ENCODE measurements at regions not wholly inside any gene's neighbourhood (a gene's known extent, or its start where the extent isn't known, plus 50 kb on each side); places are given as distances from the start of the nearest gene placed in this dataset.

DNA sequence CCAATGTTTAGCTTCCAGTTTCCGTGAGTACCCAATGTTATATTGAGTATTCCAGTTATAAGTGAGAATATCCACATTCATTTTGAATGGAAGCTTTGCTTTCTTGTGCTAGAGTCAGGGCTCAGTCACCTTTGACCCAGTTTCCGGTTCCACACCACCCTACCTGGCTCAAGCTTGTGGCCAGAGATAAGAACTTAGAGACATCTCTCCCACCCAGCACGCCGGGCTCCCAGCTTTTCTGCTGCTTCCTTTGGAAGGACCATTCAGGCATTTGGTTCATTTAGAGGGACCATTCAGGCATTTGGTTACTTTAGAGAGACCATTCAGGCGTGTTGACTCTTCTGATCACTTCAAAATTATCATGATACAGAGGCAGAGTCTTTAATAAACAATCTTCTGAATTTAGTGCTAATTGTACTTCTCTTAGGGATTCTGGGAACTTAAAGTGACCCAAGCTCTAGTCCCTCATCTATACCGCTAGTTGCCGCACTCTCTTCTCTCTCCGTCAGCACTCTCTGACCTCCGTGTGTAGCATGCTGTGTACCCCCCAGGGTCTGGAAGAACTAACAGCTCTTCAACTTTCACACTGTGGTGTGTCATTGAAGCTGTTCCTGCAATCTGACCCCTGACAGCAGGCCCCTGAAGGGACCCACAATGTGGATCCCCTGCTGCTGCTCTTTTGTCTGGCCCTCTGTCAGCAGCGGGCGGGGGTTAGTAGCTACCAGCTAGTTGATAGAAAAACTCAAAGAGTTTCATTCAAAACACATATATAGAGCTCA lies 943.1 kb downstream of the ARAP2 start:
- no peak for TF ChIP-seq POLR2A (IDR thresholded peaks at IDR 0.05)
- TF ChIP-seq CTCF (IDR thresholded peaks at IDR 0.05): no peak
